WTC11 (cell line): ENCODE measurements at regions not wholly inside any gene's neighbourhood (a gene's known extent, or its start where the extent isn't known, plus 50 kb on each side); places are given as distances from the start of the nearest gene placed in this dataset.

Experiments
- ATAC-seq: fragments of 200-7000 bp; cut with Tn5 transposase; 2 replicates; pipeline ENCODE4 v1.10.0; 2021; ENCODE audit warnings: mild to moderate bottlenecking, moderate library complexity
- CTCF ChIA-PET: fragments of 300-600 bp; sonication (Branson Sonifier 250); formaldehyde crosslinking; loops from one replicate; lab custom pipeline; 2021; ENCODE audit warnings: antibody characterized with exemption; lab: Charles Lee
- POLR2A ChIA-PET: fragments of 350-600 bp; sonication (Branson Sonifier 250); formaldehyde crosslinking; loops from one replicate; lab custom pipeline; 2021; ENCODE audit warnings: antibody characterized with exemption; lab: Charles Lee
- DNase-seq: peaks from one replicate; pipeline ENCODE4 v3.0.0; 2021; ENCODE audit warnings: low spot score
- H3K27ac Mint-ChIP-seq: 2 replicates; pipeline ENCODE4 v1.8.0; 2021; ENCODE audit warnings: mixed read lengths
- H3K27me3 Mint-ChIP-seq: 2 replicates; pipeline ENCODE4 v1.8.0; 2021; ENCODE audit warnings: low read depth, mild to moderate bottlenecking, moderate library complexity, mixed read lengths
- H3K36me3 Mint-ChIP-seq: 2 replicates; pipeline ENCODE4 v1.8.0; 2021; ENCODE audit warnings: mixed read lengths
- H3K4me1 Mint-ChIP-seq: 2 replicates; pipeline ENCODE4 v1.8.0; 2022; ENCODE audit warnings: mixed read lengths
- H3K4me3 Mint-ChIP-seq: 2 replicates; pipeline ENCODE4 v1.8.0; 2021; ENCODE audit warnings: mild to moderate bottlenecking, moderate library complexity, mixed read lengths
- H3K9me3 Mint-ChIP-seq: 2 replicates; pipeline ENCODE4 v1.8.0; 2021; ENCODE audit warnings: mixed read lengths
- CREB1 ChIP-seq: sonication (generic); formaldehyde crosslinking; IDR thresholded peaks from 2 replicates; pipeline ENCODE4 v1.8.0; 2023; ENCODE audit warnings: mild to moderate bottlenecking, missing genetic modification reagents
- FOXJ3 ChIP-seq: sonication (generic); formaldehyde crosslinking; IDR thresholded peaks from 2 replicates; pipeline ENCODE4 v1.9.0; 2021; ENCODE audit warnings: missing genetic modification reagents, mild to moderate bottlenecking, borderline replicate concordance
- MYBL2 ChIP-seq: sonication (generic); formaldehyde crosslinking; IDR thresholded peaks from 2 replicates; pipeline ENCODE4 v1.8.1; 2023; ENCODE audit warnings: mild to moderate bottlenecking, moderate library complexity, missing genetic modification reagents
- ZNF671 ChIP-seq: fragments of 250-450 bp; sonication (Bioruptor Pico); IDR thresholded peaks from 2 replicates; pipeline ENCODE4 v1.8.0; 2021; ENCODE audit warnings: mild to moderate bottlenecking
- TF ChIP-seq, protein P1 (sequence below): fragments of 250-450 bp; sonication (Bioruptor Pico); IDR thresholded peaks from 2 replicates; pipeline ENCODE4 v1.9.0; 2021; ENCODE audit warnings: moderate library complexity, mild to moderate bottlenecking, inconsistent platforms, borderline replicate concordance
- TF ChIP-seq, protein P2 (sequence below): sonication (generic); formaldehyde crosslinking; IDR thresholded peaks from 2 replicates; pipeline ENCODE4 v1.8.0; 2022; ENCODE audit warnings: mild to moderate bottlenecking, missing genetic modification reagents
- TF ChIP-seq, protein P3 (sequence below): fragments of 250-450 bp; sonication (Bioruptor Pico); IDR thresholded peaks from 2 replicates; pipeline ENCODE4 v1.9.0; 2021; ENCODE audit warnings: mild to moderate bottlenecking, borderline replicate concordance
- TF ChIP-seq, protein P4 (sequence below): sonication (generic); formaldehyde crosslinking; IDR thresholded peaks from 2 replicates; pipeline ENCODE4 v1.8.1; 2022; ENCODE audit warnings: mild to moderate bottlenecking, missing genetic modification reagents, moderate library complexity, borderline replicate concordance
- TF ChIP-seq, protein P5 (sequence below): sonication (generic); formaldehyde crosslinking; IDR thresholded peaks from 2 replicates; pipeline ENCODE4 v1.8.1; 2023; ENCODE audit warnings: mild to moderate bottlenecking, missing genetic modification reagents, moderate library complexity
- TF ChIP-seq, protein P6 (sequence below): sonication (generic); formaldehyde crosslinking; IDR thresholded peaks from 2 replicates; pipeline ENCODE4 v1.8.0; 2023; ENCODE audit warnings: missing genetic modification reagents
- TF ChIP-seq, protein P7 (sequence below): sonication (generic); formaldehyde crosslinking; IDR thresholded peaks from 2 replicates; pipeline ENCODE4 v1.8.1; 2022; ENCODE audit warnings: missing genetic modification reagents, borderline replicate concordance
- TF ChIP-seq, protein P8 (sequence below): sonication (generic); formaldehyde crosslinking; IDR thresholded peaks from 2 replicates; pipeline ENCODE4 v1.8.1; 2023; ENCODE audit warnings: mild to moderate bottlenecking, missing genetic modification reagents, moderate library complexity

DNA sequence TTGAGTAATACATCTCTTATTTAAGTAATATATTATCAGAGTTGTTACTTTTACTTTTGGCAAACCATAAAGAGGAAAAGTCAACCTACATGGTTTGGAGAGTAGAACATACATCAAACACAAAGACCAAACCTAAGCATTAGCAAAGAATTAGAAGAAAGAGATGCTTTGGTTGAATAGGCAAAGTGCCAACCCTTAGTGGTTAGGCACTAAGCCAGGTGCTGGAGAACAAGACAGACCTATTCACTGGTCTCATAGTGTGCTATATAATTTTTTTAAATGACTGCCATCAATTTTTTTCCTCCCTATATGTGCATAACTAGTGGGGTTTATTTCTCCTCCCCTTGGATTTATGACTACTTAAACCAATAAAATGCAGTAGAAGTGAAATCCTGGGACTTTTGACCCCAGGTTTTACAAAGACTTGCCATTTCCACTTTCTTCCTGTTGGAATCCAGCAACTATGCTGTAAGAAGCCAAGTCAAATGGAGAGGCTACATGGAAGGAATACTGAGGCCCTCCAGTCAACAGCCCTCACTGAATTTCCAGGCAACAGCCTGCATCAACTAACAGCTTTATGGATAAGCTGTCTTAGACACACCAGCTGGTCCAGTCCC, 69.8 kb upstream of the HAO2 start (continued):
- TF ChIP-seq, protein P1, sequence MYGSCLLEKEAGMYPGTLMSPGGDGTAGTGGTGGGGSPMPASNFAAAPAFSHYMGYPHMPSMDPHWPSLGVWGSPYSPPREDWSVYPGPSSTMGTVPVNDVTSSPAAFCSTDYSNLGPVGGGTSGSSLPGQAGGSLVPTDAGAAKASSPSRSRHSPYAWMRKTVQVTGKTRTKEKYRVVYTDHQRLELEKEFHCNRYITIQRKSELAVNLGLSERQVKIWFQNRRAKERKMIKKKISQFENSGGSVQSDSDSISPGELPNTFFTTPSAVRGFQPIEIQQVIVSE, result no peak
- TF ChIP-seq FOXJ3 (CRISPR knock-in tag), result no peak

DNA sequence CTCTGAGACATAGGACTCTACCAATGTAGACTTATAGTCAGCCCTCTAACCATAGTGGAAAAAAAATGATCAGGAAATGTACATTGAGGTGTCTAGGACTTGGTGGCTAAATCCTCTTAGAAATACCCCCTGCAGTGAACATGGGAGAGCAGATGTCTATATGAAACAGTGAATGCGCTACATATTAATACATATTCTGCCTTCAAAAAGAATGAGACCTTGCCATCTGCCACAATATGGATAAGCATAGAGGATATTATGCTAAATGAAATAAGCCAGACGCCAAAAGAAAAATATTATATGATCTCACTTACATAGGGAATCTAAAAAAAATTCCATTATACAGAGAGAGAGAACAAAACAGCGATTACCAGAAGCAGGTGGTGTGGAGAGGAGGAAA, 66.6 kb upstream of the HAO2 start:
- ChIA-PET CTCF (interaction anchor here (1.2 to 2.0 kb wide), 2 partner anchors 15 kb away, joined by 6 to 14 read pairs; no protein-coding TSS in a partner anchor), POLR2A (no interaction called here)
- ATAC-seq, result no peak
- DNase-seq, result no peak
- H3K4me3 Mint-ChIP-seq, result no peak overlapping the region
- no peaks in the 10 kb centered on the region for H3K36me3 Mint-ChIP-seq
- peaks cover 25% of the 10 kb centered on the region for H3K4me1 Mint-ChIP-seq
- no peaks in the 10 kb centered on the region for H3K27me3 Mint-ChIP-seq
- H3K27ac Mint-ChIP-seq, result no peak overlapping the region
- H3K9me3 Mint-ChIP-seq, result no peaks in the 10 kb centered on the region
- TF ChIP-seq, protein P2, sequence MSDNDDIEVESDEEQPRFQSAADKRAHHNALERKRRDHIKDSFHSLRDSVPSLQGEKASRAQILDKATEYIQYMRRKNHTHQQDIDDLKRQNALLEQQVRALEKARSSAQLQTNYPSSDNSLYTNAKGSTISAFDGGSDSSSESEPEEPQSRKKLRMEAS, result no peak
- TF ChIP-seq, protein P3, sequence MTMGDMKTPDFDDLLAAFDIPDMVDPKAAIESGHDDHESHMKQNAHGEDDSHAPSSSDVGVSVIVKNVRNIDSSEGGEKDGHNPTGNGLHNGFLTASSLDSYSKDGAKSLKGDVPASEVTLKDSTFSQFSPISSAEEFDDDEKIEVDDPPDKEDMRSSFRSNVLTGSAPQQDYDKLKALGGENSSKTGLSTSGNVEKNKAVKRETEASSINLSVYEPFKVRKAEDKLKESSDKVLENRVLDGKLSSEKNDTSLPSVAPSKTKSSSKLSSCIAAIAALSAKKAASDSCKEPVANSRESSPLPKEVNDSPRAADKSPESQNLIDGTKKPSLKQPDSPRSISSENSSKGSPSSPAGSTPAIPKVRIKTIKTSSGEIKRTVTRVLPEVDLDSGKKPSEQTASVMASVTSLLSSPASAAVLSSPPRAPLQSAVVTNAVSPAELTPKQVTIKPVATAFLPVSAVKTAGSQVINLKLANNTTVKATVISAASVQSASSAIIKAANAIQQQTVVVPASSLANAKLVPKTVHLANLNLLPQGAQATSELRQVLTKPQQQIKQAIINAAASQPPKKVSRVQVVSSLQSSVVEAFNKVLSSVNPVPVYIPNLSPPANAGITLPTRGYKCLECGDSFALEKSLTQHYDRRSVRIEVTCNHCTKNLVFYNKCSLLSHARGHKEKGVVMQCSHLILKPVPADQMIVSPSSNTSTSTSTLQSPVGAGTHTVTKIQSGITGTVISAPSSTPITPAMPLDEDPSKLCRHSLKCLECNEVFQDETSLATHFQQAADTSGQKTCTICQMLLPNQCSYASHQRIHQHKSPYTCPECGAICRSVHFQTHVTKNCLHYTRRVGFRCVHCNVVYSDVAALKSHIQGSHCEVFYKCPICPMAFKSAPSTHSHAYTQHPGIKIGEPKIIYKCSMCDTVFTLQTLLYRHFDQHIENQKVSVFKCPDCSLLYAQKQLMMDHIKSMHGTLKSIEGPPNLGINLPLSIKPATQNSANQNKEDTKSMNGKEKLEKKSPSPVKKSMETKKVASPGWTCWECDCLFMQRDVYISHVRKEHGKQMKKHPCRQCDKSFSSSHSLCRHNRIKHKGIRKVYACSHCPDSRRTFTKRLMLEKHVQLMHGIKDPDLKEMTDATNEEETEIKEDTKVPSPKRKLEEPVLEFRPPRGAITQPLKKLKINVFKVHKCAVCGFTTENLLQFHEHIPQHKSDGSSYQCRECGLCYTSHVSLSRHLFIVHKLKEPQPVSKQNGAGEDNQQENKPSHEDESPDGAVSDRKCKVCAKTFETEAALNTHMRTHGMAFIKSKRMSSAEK (CRISPR knock-in tag), result no peak
- TF ChIP-seq, protein P4, sequence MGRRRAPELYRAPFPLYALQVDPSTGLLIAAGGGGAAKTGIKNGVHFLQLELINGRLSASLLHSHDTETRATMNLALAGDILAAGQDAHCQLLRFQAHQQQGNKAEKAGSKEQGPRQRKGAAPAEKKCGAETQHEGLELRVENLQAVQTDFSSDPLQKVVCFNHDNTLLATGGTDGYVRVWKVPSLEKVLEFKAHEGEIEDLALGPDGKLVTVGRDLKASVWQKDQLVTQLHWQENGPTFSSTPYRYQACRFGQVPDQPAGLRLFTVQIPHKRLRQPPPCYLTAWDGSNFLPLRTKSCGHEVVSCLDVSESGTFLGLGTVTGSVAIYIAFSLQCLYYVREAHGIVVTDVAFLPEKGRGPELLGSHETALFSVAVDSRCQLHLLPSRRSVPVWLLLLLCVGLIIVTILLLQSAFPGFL (CRISPR knock-in tag), result no peak
- TF ChIP-seq, protein P5, sequence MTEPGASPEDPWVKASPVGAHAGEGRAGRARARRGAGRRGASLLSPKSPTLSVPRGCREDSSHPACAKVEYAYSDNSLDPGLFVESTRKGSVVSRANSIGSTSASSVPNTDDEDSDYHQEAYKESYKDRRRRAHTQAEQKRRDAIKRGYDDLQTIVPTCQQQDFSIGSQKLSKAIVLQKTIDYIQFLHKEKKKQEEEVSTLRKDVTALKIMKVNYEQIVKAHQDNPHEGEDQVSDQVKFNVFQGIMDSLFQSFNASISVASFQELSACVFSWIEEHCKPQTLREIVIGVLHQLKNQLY, result no peak
- TF ChIP-seq, protein P6, sequence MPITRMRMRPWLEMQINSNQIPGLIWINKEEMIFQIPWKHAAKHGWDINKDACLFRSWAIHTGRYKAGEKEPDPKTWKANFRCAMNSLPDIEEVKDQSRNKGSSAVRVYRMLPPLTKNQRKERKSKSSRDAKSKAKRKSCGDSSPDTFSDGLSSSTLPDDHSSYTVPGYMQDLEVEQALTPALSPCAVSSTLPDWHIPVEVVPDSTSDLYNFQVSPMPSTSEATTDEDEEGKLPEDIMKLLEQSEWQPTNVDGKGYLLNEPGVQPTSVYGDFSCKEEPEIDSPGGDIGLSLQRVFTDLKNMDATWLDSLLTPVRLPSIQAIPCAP (CRISPR knock-in tag), result no peak
- TF ChIP-seq, protein P7, sequence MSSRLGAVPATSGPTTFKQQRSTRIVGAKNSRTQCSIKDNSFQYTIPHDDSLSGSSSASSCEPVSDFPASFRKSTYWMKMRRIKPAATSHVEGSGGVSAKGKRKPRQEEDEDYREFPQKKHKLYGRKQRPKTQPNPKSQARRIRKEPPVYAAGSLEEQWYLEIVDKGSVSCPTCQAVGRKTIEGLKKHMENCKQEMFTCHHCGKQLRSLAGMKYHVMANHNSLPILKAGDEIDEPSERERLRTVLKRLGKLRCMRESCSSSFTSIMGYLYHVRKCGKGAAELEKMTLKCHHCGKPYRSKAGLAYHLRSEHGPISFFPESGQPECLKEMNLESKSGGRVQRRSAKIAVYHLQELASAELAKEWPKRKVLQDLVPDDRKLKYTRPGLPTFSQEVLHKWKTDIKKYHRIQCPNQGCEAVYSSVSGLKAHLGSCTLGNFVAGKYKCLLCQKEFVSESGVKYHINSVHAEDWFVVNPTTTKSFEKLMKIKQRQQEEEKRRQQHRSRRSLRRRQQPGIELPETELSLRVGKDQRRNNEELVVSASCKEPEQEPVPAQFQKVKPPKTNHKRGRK, result no peak
- TF ChIP-seq, protein P8, sequence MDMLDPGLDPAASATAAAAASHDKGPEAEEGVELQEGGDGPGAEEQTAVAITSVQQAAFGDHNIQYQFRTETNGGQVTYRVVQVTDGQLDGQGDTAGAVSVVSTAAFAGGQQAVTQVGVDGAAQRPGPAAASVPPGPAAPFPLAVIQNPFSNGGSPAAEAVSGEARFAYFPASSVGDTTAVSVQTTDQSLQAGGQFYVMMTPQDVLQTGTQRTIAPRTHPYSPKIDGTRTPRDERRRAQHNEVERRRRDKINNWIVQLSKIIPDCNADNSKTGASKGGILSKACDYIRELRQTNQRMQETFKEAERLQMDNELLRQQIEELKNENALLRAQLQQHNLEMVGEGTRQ (CRISPR knock-in tag), result no peak
- TF ChIP-seq ZNF671 (CRISPR knock-in tag), result no peak
- TF ChIP-seq CREB1, result no peak
- TF ChIP-seq FOXJ3 (CRISPR knock-in tag), result no peak
- TF ChIP-seq MYBL2 (CRISPR knock-in tag), result no peak
